GM13977 (cell line): ENCODE measurements at regions not wholly inside any gene's neighbourhood (a gene's known extent, or its start where the extent isn't known, plus 50 kb on each side); places are given as distances from the start of the nearest gene placed in this dataset.

ENCODE experiments used
- DNase-seq: peaks from one replicate; pipeline ENCODE4 v3.0.0; 2012; ENCODE audit warnings: low spot score
- CTCF ChIP-seq: IDR thresholded peaks from 2 replicates; pipeline ENCODE4 v1.5.1; 2012; ENCODE audit warnings: mild to moderate bottlenecking, control low read depth; ENCODE audit not compliant: insufficient read depth; ENCODE audit errors: extremely low read depth, missing control alignments
- in situ Hi-C: fragments of 300-500 bp; cut with MboI; formaldehyde crosslinking; loops from one replicate; pipeline ENCODE4 v1.12.0; 2022; ENCODE audit warnings: low sequenced_read_pairs, low pct_unique_long_range_greater_than_20kb, mixed read lengths, inconsistent platforms; ENCODE audit not compliant: unreplicated experiment

DNA sequence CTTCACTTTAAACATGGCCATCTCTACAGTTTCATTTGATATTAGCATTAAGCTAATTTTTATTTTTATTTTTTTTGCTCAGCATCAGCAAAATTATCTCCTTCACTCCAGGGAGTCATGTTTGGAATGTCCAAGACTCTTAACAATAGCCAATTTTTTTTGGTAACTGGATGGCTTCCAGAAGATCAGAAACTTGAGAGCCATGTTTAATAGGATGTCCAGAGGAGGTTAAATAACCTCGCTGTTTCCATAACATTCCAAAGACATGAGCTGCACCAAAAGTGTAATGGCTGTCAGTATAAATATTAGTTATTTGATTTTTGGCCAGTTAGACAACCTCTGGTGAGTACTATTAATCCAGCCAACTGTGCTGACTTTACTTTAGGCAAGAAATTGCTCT is 80.7 kb downstream of the DNTTIP2 start:
- TF ChIP-seq CTCF = no peak

DNA sequence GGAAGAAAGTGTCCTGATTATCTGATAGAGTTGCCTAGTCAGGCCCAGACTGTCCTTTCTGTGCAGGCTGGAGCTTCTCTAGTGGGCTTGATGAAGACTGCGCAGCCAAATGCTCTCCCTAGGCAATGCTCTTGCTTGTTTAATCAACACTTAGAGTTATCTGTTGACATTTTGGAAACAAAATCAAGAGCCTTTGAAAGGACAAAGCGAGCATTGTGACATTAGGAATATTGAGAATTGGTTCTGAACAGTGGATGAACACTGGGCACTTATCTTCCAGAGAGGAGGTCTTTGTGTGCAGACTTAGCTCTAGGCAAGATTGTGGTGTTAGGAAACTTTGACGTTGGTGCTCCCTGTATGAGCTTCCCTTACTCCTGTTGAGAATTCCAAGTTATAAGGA is 94.5 kb downstream of the DNTTIP2 start:
- in situ Hi-C loops = no loop called here
- no peak for DNase-seq
- no peak for TF ChIP-seq CTCF

More for the DNA sequence above, 80.7 kb downstream of the DNTTIP2 start:
- DNase-seq = no peak
- in situ Hi-C loops = no loop called here

DNA sequence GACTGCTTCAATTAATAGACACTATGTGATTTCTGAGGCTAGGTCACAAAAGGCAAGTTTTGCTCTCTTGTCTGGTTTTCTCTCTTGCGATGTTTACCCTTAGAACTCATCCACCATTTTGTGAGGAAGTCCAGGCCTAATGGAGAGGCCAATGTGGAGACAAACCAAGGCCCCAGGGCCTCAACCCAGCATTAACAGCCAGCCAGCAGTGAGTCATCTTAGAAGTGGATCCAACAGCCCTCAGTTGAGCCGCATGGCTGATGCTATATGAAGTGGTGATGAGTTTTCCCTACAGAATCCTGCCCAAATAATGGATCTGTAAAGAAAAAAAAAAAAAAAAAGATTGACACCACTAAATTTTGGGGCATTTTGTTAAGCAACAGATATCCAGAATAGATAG is 95.1 kb downstream of the DNTTIP2 start:
- in situ Hi-C loops = no loop called here
- no peak for DNase-seq
- no peak for TF ChIP-seq CTCF

- in situ Hi-C loops = no loop called here
These were observed 98.0 kb upstream of the BCAR3 start for GRCh38 chr1:93779540-93780165.

GRCh38 chr1:93778457-93778856 is 96.8 kb upstream of the BCAR3 start:
- in situ Hi-C loops = no loop called here
- no peak for DNase-seq
- no peak for TF ChIP-seq CTCF

More at GRCh38 chr1:93779540-93780165, 98.0 kb upstream of the BCAR3 start:
- no peak for TF ChIP-seq CTCF
- DNase-seq = no peak

DNA sequence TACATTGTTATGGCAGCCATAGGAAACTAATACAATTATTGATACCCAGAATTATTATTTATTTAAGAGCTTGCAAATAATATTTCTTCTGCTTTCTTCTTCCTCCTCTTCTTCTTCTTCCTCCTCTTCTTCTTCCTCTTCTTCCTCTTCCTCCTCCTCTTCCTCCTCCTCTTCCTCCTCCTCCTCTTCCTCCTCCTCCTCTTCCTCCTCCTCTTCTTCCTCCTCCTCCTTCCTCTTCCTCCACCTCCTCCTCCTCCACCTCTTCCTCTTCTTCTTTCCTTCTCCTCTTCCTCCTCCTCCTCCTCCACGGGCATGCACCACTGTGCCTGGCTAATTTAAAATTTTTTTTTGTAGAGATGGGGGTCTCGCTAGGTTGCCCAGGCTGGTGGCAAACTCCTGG is 95.6 kb upstream of the BCAR3 start:
- DNase-seq = no peak
- in situ Hi-C loops = no loop called here
- no peak for TF ChIP-seq CTCF
